ENCODE measurements at regions not wholly inside any gene's neighbourhood (a gene's known extent, or its start where the extent isn't known, plus 50 kb on each side); places are given as distances from the start of the nearest gene placed in this dataset.

DNA sequence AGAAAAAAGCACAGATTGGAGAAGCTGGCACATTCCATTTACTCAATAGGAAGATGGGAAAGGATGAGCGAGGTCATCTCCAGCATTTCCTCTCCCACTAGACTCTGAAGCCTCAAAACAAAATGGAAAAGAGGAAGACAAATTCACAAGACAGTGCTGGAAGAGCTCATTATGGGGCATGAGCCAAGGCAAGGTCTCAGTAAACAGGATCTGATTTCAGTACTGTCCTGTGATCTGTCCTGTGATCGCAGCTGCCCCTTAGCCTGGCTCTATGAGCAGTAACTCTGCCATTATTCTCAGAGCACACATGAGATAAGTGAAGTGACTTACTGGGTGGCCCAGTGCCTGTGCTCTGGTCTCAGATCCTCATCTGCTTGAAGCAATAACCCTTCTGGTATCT, 68.1 kb upstream of the SLC4A11 start:
- TF ChIP-seq EZH2phosphoT487 (IDR thresholded peaks at IDR 0.05; ENCODE audit: insufficient read depth, low read depth) (no peak), EZH2 (IDR thresholded peaks at IDR 0.05; ENCODE audit: insufficient read depth, poor library complexity, severe bottlenecking) (no peak)
